SK-N-SH (cell line): ENCODE measurements at regions not wholly inside any gene's neighbourhood (a gene's known extent, or its start where the extent isn't known, plus 50 kb on each side); places are given as distances from the start of the nearest gene placed in this dataset.

Source experiments
- CTCF ChIA-PET: fragments of 300-600, 350-600 bp; formaldehyde crosslinking; extraction: SDS; loops from one replicate; lab custom pipeline; 2021; lab: Yijun Ruan, JAX
- POLR2A ChIA-PET: fragments of 350-600 bp; sonication (Branson Sonifier 250); formaldehyde crosslinking; extraction: SDS; loops from one replicate; lab custom pipeline; 2020; ENCODE audit warnings: antibody characterized with exemption, inconsistent platforms; lab: Yijun Ruan, JAX
- DNase-seq: peaks from one replicate; pipeline ENCODE4 v3.0.0; 2012
- H2AFZ ChIP-seq: fragments of 200-600 bp; sonication (generic); 2 replicates; pipeline ENCODE4 v1.8.1; 2016; ENCODE audit warnings: antibody characterized with exemption, mild to moderate bottlenecking, low read depth
- H3F3A ChIP-seq: fragments of 200-600 bp; sonication (generic); replicated peaks from 2 replicates; pipeline ENCODE3; 2016; ENCODE audit warnings: antibody characterized with exemption, mild to moderate bottlenecking; ENCODE audit not compliant: insufficient read depth
- H3K27ac ChIP-seq, 2 experiments: fragments of 200-500 bp in 1 of 2; fragments of 200-600 bp in 1 of 2; sonication (Bioruptor generic) in 1 of 2; sonication (generic), shearing (Covaris generic) in 1 of 2; 2 replicates each; pipeline versions ENCODE4 v1.5.1 to v1.6.1; 2014 to 2016; ENCODE audit warnings: low read depth in 2 of 2, inconsistent platforms in 1 of 2, low read length in 1 of 2, mild to moderate bottlenecking in 1 of 2, mixed read lengths in 1 of 2
- H3K27me3 ChIP-seq: fragments of 200-600 bp; sonication (generic), shearing (Covaris generic); 2 replicates; pipeline ENCODE4 v1.6.1; 2016; ENCODE audit warnings: mixed run types; ENCODE audit not compliant: insufficient read depth
- H3K36me3 ChIP-seq, 2 experiments: fragments of 200-500 bp in 1 of 2; fragments of 200-600 bp in 1 of 2; sonication (Bioruptor generic) in 1 of 2; sonication (generic) in 1 of 2; replicated peaks in 1 of 2; 2 replicates each; pipeline versions ENCODE3 to v1.5.1; 2014 to 2016; ENCODE audit warnings: low read length in 1 of 2, mild to moderate bottlenecking in 1 of 2; ENCODE audit not compliant: insufficient read depth in 2 of 2, control insufficient read depth in 1 of 2
- H3K4me1 ChIP-seq, 2 experiments: fragments of 200-500 bp in 1 of 2; fragments of 200-600 bp in 1 of 2; sonication (Bioruptor generic) in 1 of 2; sonication (generic), shearing (Covaris generic) in 1 of 2; 2 replicates each; pipeline versions ENCODE4 v1.5.1 to v1.6.1; 2014 to 2016; ENCODE audit warnings: low read depth in 1 of 2, low read length in 1 of 2, mixed run types in 1 of 2; ENCODE audit not compliant: insufficient read depth in 2 of 2, control insufficient read depth in 1 of 2
- H3K4me2 ChIP-seq: fragments of 200-600 bp; sonication (generic), shearing (Covaris generic); 2 replicates; pipeline ENCODE4 v1.6.1; 2017; ENCODE audit warnings: mixed run types
- H3K4me3 ChIP-seq, 2 experiments: fragments of 200-500 bp in 1 of 2; fragments of 200-600 bp in 1 of 2; sonication (Bioruptor generic) in 1 of 2; sonication (generic), shearing (Covaris generic) in 1 of 2; 2 replicates each; pipeline versions ENCODE4 v1.5.1 to v1.8.1; 2014 to 2016; ENCODE audit warnings: low read depth in 2 of 2, inconsistent platforms in 1 of 2, low read length in 1 of 2, mild to moderate bottlenecking in 1 of 2, mixed read lengths in 1 of 2, moderate library complexity in 1 of 2
- H3K79me2 ChIP-seq: fragments of 200-600 bp; sonication (generic); 2 replicates; pipeline ENCODE4 v1.8.1; 2017; ENCODE audit warnings: mild to moderate bottlenecking; ENCODE audit not compliant: insufficient read depth
- H3K9ac ChIP-seq: fragments of 200-600 bp; sonication (generic); 2 replicates; pipeline ENCODE4 v1.6.1; 2017; ENCODE audit warnings: mixed run types
- H3K9me2 ChIP-seq: fragments of 200-600 bp; sonication (generic); 2 replicates; pipeline ENCODE4 v1.6.1; 2017; ENCODE audit warnings: mixed run types
- H3K9me3 ChIP-seq: fragments of 200-600 bp; sonication (generic); 2 replicates; pipeline ENCODE4 v1.6.1; 2017; ENCODE audit warnings: mixed run types, mild to moderate bottlenecking, moderate library complexity
- H4K20me1 ChIP-seq: fragments of 200-600 bp; sonication (generic); 2 replicates; pipeline ENCODE4 v1.6.1; 2017; ENCODE audit warnings: mild to moderate bottlenecking, mixed run types; ENCODE audit not compliant: insufficient read depth
- CHD2 ChIP-seq: fragments of 150-350 bp; IDR thresholded peaks from 2 replicates; pipeline ENCODE4 v1.6.1; 2018; ENCODE audit warnings: low read length; ENCODE audit not compliant: partially characterized antibody
- FOSL2 ChIP-seq: IDR thresholded peaks from 2 replicates; pipeline ENCODE4 v1.4.0; 2012; ENCODE audit warnings: low read depth, mild to moderate bottlenecking, moderate library complexity, borderline replicate concordance
- IRF3 ChIP-seq: fragments of 150-350 bp; IDR thresholded peaks from 2 replicates; pipeline ENCODE4 v1.6.1; 2016; ENCODE audit warnings: mild to moderate bottlenecking, low read depth, low read length
- MAX ChIP-seq: IDR thresholded peaks from 2 replicates; pipeline ENCODE4 v1.4.0; 2012; ENCODE audit warnings: low read depth
- NFIC ChIP-seq: IDR thresholded peaks from 2 replicates; pipeline ENCODE4 v1.4.0; 2012; ENCODE audit warnings: borderline replicate concordance
- POLR2AphosphoS5 ChIP-seq: IDR thresholded peaks from 2 replicates; pipeline ENCODE4 v1.6.1; 2012; ENCODE audit warnings: low read depth, low read length
- RAD21 ChIP-seq: IDR thresholded peaks from 2 replicates; pipeline ENCODE4 v1.6.1; 2012; ENCODE audit warnings: mild to moderate bottlenecking, low read length
- RXRA ChIP-seq: IDR thresholded peaks from 2 replicates; pipeline ENCODE4 v1.4.0; 2012; ENCODE audit warnings: low read depth, mild to moderate bottlenecking, borderline replicate concordance
- SIN3A ChIP-seq: IDR thresholded peaks from 2 replicates; pipeline ENCODE4 v1.6.1; 2012; ENCODE audit warnings: low read depth, mild to moderate bottlenecking, low read length, moderate library complexity, borderline replicate concordance
- TCF12 ChIP-seq: IDR thresholded peaks from 2 replicates; pipeline ENCODE4 v1.4.0; 2012
- TEAD4 ChIP-seq: IDR thresholded peaks from 2 replicates; pipeline ENCODE4 v1.4.0; 2012; ENCODE audit warnings: mild to moderate bottlenecking, borderline replicate concordance; ENCODE audit not compliant: insufficient read depth
- ZBTB33 ChIP-seq: IDR thresholded peaks from 2 replicates; pipeline ENCODE4 v1.4.0; 2012; ENCODE audit warnings: low read depth, borderline replicate concordance
- WGBS: methylation state at CpG from one replicate; pipeline ENCODE4 v1.1.6; 2017; ENCODE audit warnings: low lambda C conversion rate; 5-methylcytosine and 5-hydroxymethylcytosine counted together

GRCh38 chr3:59446775-59447465 is 397.1 kb upstream of the CFAP20DC start:
- Histone ChIP-seq H3K36me3 (no peaks in the 10 kb centered on the region), H4K20me1 (no peaks in the 10 kb centered on the region), H3K4me3 (no peak overlapping the region), H3K9me2 (no peaks in the 10 kb centered on the region), H3K4me2 (no peak overlapping the region), H3K4me1 (no peaks in the 10 kb centered on the region), H2AFZ (no peak overlapping the region), H3K79me2 (no peaks in the 10 kb centered on the region), H3K27ac (no peak overlapping the region), H3K27me3 (peaks cover 6% of the 10 kb centered on the region; the same call in 1 of the 2 replicates), H3F3A (no peaks in the 10 kb centered on the region), H3K9ac (no peak overlapping the region), H3K9me3 (no peaks in the 10 kb centered on the region)
- DNase-seq = no peak
- TF ChIP-seq POLR2AphosphoS5 (no peak), FOSL2 (no peak), RAD21 (no peak)
- ChIA-PET CTCF (no interaction called here), POLR2A (no interaction called here)
- 38% methylated on average over 6 of the region's 6 CpGs for WGBS

- H3K4me1 ChIP-seq = no peaks in the 10 kb centered on the region
Measured at GRCh38 chr3:59444676-59445075, 394.9 kb upstream of the CFAP20DC start.

More at GRCh38 chr3:59444676-59445075, 394.9 kb upstream of the CFAP20DC start:
- H3K79me2 ChIP-seq = no peaks in the 10 kb centered on the region
- H3K4me3 ChIP-seq = no peak overlapping the region
- H3F3A ChIP-seq = no peaks in the 10 kb centered on the region
- H2AFZ ChIP-seq = no peak overlapping the region
- no peak overlapping the region for H3K4me2 ChIP-seq
- ChIA-PET CTCF (interaction anchor here (1.3 kb wide), 1 partner anchor 131 kb away, joined by 3 read pairs; no protein-coding TSS in a partner anchor), POLR2A (no interaction called here)
- H3K27me3 ChIP-seq = peaks cover 6% of the 10 kb centered on the region; the same call in 1 of the 2 replicates
- WGBS = 48% methylated on average over 2 of the region's 2 CpGs
- H4K20me1 ChIP-seq = no peaks in the 10 kb centered on the region
- no peak overlapping the region for H3K27ac ChIP-seq
- H3K9me2 ChIP-seq = no peaks in the 10 kb centered on the region
- H3K36me3 ChIP-seq = no peaks in the 10 kb centered on the region
- DNase-seq = no peak
- H3K9me3 ChIP-seq = no peaks in the 10 kb centered on the region
- H3K9ac ChIP-seq = no peak overlapping the region
- TF ChIP-seq CHD2 (no peak), MAX (no peak), SIN3A (no peak), IRF3 (no peak), NFIC (no peak), ZBTB33 (no peak), TEAD4 (no peak), RXRA (no peak), RAD21 (no peak), TCF12 (no peak)
- TF ChIP-seq, all 33 proteins: peak for 0
